CD4-positive, alpha-beta T cell (primary cell): ENCODE measurements at regions not wholly inside any gene's neighbourhood (a gene's known extent, or its start where the extent isn't known, plus 50 kb on each side); places are given as distances from the start of the nearest gene placed in this dataset.

ENCODE experiments used
- ATAC-seq: fragments of 200-7000 bp; cut with Tn5 transposase; one replicate; pipeline ENCODE4 v1.10.0; 2022; ENCODE audit warnings: mild to moderate bottlenecking; ENCODE audit not compliant: poor library complexity
- CTCF ChIA-PET: fragments of 350-600 bp; sonication (Branson Sonifier 250); formaldehyde crosslinking; loops from one replicate; lab custom pipeline; 2021; ENCODE audit warnings: antibody characterized with exemption, inconsistent platforms; lab: Charles Lee
- POLR2A ChIA-PET: fragments of 350-600 bp; sonication (Branson Sonifier 250); formaldehyde crosslinking; loops from one replicate; lab custom pipeline; 2021; ENCODE audit warnings: antibody characterized with exemption, inconsistent platforms; lab: Charles Lee
- DNase-seq, 14 experiments: peaks; one replicate each; pipeline ENCODE4 v3.0.0-alpha.2; 2013 to 2020; ENCODE audit warnings: mixed read lengths in 2 of 14
- H3K27ac ChIP-seq, 2 donors: one replicate each; pipeline versions ENCODE4 v1.5.1 to v1.7.0; 2013; ENCODE audit warnings: low read length in 2 of 2, low read depth in 1 of 2, mild to moderate bottlenecking in 1 of 2
- H3K27me3 ChIP-seq, 2 experiments: 1 replicate in 1 of 2; 2 replicates in 1 of 2; pipeline versions ENCODE4 v1.6.1 to v1.7.0; 2013; ENCODE audit warnings: low read length in 2 of 2, control low read depth in 1 of 2, mild to moderate bottlenecking in 1 of 2, moderate library complexity in 1 of 2; ENCODE audit not compliant: insufficient read depth in 2 of 2, control insufficient read depth in 1 of 2
- H3K36me3 ChIP-seq: one replicate; pipeline ENCODE4 v1.6.1; 2013; ENCODE audit warnings: low read length, control low read depth; ENCODE audit not compliant: insufficient read depth
- H3K4me1 ChIP-seq: one replicate; pipeline ENCODE4 v1.6.1; 2013; ENCODE audit warnings: low read length, control low read depth; ENCODE audit not compliant: insufficient read depth
- H3K4me3 ChIP-seq: one replicate; pipeline ENCODE4 v1.5.1; 2013; ENCODE audit warnings: mild to moderate bottlenecking, low read length, moderate library complexity
- H3K9me3 ChIP-seq, 2 experiments: 1 replicate in 1 of 2; 2 replicates in 1 of 2; pipeline versions ENCODE4 v1.6.1 to v1.7.0; 2013; ENCODE audit warnings: low read length in 2 of 2, mild to moderate bottlenecking in 2 of 2, control low read depth in 1 of 2, moderate library complexity in 1 of 2; ENCODE audit not compliant: control insufficient read depth in 1 of 2, insufficient read depth in 1 of 2
- H3K27ac Mint-ChIP-seq: one replicate; pipeline ENCODE4 v1.8.0; 2020; ENCODE audit warnings: mixed read lengths
- H3K27me3 Mint-ChIP-seq: one replicate; pipeline ENCODE4 v1.8.0; 2021; ENCODE audit warnings: mixed read lengths
- H3K36me3 Mint-ChIP-seq: one replicate; pipeline ENCODE4 v1.8.0; 2021; ENCODE audit warnings: low read depth, mixed read lengths
- H3K4me1 Mint-ChIP-seq: one replicate; pipeline ENCODE4 v1.8.0; 2021; ENCODE audit warnings: low read depth, mixed read lengths
- H3K4me3 Mint-ChIP-seq: one replicate; pipeline ENCODE4 v1.8.0; 2020; ENCODE audit warnings: mild to moderate bottlenecking, mixed read lengths
- H3K9me3 Mint-ChIP-seq: one replicate; pipeline ENCODE4 v1.8.0; 2020; ENCODE audit warnings: mixed read lengths
- intact Hi-C, 2 experiments: fragments of 100-400 bp; cut with DNase I in 1 of 2; cut with micrococcal nuclease in 1 of 2; formaldehyde crosslinking; loops; one replicate each; pipeline versions ENCODE4 v1.15.1 to v1.9.0; 2023 to 2025; cut with DNase I, micrococcal nuclease
- TF ChIP-seq, protein P1 (sequence below): fragments of 200-600 bp; IDR thresholded peaks from one replicate; pipeline ENCODE4 v1.8.0; 2022; ENCODE audit warnings: antibody characterized with exemption, mild to moderate bottlenecking

DNA sequence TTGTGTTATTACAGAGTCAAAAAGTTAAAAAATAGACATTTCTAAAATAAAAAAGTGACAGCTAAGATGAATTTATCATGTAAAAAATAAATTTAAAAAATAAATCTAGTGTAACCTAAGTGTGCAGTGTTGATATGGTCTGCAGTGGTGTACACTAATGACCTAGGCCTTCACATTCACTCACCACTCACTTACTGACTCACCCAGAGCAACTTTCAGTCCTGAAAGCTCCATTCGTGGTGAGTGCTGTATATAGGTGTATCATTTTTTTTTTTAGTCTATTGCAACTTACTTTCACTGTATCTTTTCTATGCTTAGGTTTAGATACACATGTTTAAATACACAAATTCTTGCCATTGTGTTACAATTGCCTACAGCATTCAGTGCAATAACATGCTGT lies 459.4 kb upstream of the ROBO1 start:
- CTCF ChIA-PET = no interaction called here
- TF ChIP-seq, protein P1, sequence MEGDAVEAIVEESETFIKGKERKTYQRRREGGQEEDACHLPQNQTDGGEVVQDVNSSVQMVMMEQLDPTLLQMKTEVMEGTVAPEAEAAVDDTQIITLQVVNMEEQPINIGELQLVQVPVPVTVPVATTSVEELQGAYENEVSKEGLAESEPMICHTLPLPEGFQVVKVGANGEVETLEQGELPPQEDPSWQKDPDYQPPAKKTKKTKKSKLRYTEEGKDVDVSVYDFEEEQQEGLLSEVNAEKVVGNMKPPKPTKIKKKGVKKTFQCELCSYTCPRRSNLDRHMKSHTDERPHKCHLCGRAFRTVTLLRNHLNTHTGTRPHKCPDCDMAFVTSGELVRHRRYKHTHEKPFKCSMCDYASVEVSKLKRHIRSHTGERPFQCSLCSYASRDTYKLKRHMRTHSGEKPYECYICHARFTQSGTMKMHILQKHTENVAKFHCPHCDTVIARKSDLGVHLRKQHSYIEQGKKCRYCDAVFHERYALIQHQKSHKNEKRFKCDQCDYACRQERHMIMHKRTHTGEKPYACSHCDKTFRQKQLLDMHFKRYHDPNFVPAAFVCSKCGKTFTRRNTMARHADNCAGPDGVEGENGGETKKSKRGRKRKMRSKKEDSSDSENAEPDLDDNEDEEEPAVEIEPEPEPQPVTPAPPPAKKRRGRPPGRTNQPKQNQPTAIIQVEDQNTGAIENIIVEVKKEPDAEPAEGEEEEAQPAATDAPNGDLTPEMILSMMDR = no peak
- Mint-ChIP-seq H3K4me3 (no peak overlapping the region), H3K27me3 (no peaks in the 10 kb centered on the region), H3K4me1 (no peaks in the 10 kb centered on the region), H3K27ac (no peak overlapping the region), H3K9me3 (peaks cover 6% of the 10 kb centered on the region), H3K36me3 (no peaks in the 10 kb centered on the region)
- DNase-seq = no peak
- peaks cover 0 to 4% of the 10 kb centered on the region in 2 experiments for H3K9me3 ChIP-seq
- H3K27ac ChIP-seq = no peak overlapping the region
- H3K4me1 ChIP-seq = no peaks in the 10 kb centered on the region
- ATAC-seq = no peak
- no peaks in the 10 kb centered on the region for H3K36me3 ChIP-seq
- no peak overlapping the region for H3K4me3 ChIP-seq
- intact Hi-C loops = no loop called here
- POLR2A ChIA-PET = no interaction called here
- H3K27me3 ChIP-seq = no peaks in the 10 kb centered on the region

DNA sequence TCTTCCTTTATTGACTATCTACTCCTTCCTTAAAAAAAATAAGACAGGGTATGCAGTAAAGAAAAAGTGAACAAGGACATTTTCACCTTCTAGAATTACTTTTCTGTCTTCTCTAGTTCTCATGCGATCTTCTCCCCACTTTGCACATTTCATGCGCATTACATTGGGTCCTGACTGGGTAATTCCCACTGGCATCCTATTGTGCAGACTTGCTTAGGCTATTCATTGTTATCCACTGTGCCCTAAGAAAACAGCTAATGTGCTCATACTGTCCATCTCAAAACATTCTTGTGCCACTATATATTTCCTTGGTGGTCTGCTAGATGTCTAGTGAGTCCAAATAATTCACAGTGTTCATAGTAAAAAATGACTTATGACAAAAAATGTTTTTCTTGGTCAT lies 447.4 kb upstream of the ROBO1 start:
- Mint-ChIP-seq H3K36me3 (no peaks in the 10 kb centered on the region), H3K4me3 (no peak overlapping the region), H3K27me3 (no peaks in the 10 kb centered on the region), H3K9me3 (peaks cover 13% of the 10 kb centered on the region), H3K4me1 (no peaks in the 10 kb centered on the region), H3K27ac (no peak overlapping the region)
- TF ChIP-seq, protein P1 = no peak
- Histone ChIP-seq H3K36me3 (no peaks in the 10 kb centered on the region), H3K27me3 (no peaks in the 10 kb centered on the region), H3K4me3 (no peak overlapping the region), H3K9me3 (no peaks in the 10 kb centered on the region), H3K4me1 (no peaks in the 10 kb centered on the region), H3K27ac (no peak overlapping the region)
- ATAC-seq = no peak
- ChIA-PET POLR2A (no interaction called here), CTCF (no interaction called here)
- intact Hi-C loops = no loop called here
- no peak for DNase-seq

DNA sequence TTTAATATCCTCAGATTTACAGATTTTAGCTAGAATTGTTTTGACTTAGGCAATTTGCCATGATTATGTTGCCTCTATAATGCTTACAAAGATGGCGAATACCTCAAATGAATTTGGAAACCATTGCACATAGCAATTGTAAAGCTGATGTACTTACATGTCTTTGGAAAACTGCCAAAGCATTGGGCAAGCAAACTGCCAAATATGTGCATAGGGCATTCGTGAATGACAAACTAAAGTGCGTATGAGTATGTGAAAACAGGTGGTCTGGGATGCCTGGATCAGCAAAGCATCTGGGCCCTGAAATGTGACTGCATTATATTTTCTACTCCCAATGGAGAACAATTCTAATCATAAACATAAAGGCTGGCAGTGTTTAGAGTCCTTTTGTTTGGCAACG lies 445.3 kb upstream of the ROBO1 start:
- intact Hi-C loops = no loop called here
- TF ChIP-seq, protein P1 = no peak
- no peaks in the 10 kb centered on the region for H3K9me3 ChIP-seq
- no peak for ATAC-seq
- POLR2A ChIA-PET = no interaction called here
- H3K4me3 ChIP-seq = no peak overlapping the region
- Mint-ChIP-seq H3K27me3 (no peaks in the 10 kb centered on the region), H3K27ac (no peak overlapping the region), H3K36me3 (no peaks in the 10 kb centered on the region), H3K4me3 (no peak overlapping the region), H3K4me1 (no peaks in the 10 kb centered on the region), H3K9me3 (peaks cover 13% of the 10 kb centered on the region)
- H3K4me1 ChIP-seq = no peaks in the 10 kb centered on the region
- no peaks in the 10 kb centered on the region for H3K36me3 ChIP-seq
- CTCF ChIA-PET = interaction anchor here (1.0 kb wide), 1 partner anchor 9 kb away, joined by 3 read pairs; no protein-coding TSS in a partner anchor
- no peak for DNase-seq
- no peaks in the 10 kb centered on the region for H3K27me3 ChIP-seq
- H3K27ac ChIP-seq = no peak overlapping the region
